Stimulated activated CD4-positive, alpha-beta T cell treated with anti-CD3 and anti-CD28 coated beads, Interleukin-1b, Interleukin-23, amount 100 ng/mL, for 48 hours (primary cell): ENCODE measurements at regions not wholly inside any gene's neighbourhood (a gene's known extent, or its start where the extent isn't known, plus 50 kb on each side); places are given as distances from the start of the nearest gene placed in this dataset.
"Not testable (repeated sequence)": the region's sequence is repeated elsewhere in the genome, so short reads cannot be mapped to it uniquely, and the experiment has no call there.

Source experiments
- DNase-seq: peaks from one replicate; pipeline ENCODE4 v3.0.0-alpha.2; 2020

DNA sequence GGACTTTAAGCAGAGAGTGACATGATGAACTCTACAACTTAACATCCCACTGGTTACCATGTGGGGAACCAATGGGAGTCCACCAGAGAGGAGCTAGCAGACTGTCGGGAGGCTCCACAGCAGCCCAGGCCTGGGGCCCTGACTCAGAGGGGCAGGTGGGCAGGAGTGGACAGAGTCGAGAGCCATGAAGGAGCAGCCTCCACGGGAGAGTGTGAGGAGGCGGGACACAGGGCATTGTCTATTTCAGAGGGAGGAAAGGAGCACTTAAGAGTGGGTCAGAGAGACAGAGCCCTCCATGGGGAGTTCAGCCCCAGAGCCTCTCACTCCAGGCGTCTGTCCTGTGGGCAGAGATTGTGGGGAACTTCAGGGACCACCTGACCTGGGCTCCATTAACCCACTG lies 118.7 kb downstream of the CYP26B1 start:
- DNase-seq = no peak

DNA sequence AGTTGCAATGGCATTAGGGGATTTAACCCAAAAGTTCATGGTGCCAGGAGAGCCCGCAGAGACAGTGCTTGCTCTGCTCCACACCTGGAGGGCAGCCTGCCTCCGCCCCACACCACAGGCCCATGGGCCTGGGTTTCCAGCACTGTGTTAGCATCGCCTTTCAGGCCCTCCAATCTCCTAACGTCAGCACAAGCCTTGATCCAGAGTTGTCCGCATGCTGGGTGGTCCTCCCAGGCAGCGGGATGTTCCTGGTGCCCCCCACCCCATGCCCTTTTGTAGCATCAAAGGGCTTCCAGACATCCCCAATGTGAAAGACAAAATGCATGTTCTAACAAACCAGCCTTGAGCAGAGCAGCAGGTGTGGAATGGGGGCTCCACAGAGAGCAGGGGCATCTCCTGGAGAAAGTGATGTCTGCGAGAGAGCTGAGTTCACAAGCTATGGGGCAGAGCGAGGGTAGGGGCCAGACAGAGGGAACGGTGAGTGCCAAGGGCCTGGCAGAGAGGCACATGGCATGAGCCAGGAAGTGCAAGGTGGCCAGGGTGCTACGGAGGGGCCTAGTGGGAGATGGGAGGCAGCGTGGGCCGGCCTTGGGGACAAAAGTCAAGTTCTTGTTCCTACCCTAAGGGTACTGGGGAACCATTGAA lies 119.2 kb downstream of the CYP26B1 start:
- no peak for DNase-seq

DNA sequence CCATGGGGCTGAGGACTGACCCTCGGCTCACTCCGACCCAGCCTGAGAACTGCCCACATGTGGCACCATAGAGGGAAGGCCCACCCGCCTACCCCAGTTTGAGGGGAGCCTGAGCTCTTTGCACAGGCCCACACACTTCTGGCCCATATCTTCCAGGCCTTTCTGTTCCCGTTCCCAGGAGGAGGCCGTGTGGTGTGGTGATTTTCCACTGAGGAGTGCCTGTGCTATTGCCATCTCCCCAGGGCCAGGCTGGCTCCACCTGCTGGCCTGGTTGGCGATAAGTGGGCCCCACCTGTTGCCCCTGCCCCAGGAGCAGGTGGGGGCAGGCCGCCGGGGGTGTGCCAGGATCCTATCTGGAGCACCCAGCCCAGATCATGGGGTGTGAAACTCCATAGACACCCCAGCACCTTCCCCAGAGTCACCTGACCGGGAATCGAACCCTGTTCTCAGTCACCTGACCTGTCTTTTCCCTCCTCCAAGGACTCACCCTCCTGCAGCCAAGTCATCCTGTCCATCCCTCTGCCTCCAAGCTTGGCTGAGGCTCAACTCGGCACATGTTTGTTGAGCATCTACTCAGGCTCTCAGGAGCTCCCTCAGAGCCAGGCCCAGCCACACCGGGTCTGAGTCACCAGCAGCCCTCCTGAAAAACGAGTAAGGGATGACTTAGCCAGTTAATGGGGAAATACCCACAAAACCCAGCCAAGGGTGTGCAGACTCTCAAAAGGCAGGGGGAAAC lies 120.1 kb downstream of the CYP26B1 start:
- DNase-seq = no peak

DNA sequence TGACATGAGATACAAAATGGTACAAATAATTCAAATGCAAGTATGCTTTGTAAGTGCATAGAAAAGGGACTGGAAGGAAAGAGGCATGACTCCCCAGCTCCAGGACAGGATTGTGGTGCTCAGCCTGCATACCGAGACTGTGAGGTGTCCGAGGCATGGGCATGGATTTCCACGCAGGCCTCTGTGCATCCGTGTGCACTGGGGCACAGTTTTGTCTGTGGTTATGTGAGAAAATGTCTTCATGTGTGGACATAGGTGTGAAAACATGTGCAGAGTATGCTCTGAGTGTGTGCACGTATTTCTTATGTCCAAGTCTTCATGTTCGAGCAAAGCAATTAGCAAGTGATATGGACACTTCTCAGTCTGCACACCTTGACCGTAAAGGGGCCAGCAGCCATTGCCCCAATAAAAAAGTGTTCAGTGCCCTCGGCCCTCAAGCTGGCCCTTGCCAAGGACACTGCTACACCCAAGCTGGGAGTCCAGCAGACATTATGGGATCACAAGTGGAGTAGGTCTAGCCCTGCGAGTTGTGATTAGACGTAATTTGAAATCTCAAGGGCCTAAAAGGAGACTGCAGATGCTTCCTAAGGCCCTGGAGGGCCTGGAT lies 120.7 kb downstream of the CYP26B1 start:
- DNase-seq = no peak

GRCh38 chr2:72024451-72025175 lies 123.0 kb downstream of the CYP26B1 start:
- no peak for DNase-seq

GRCh38 chr2:72023678-72024390 lies 123.8 kb downstream of the CYP26B1 start:
- no peak for DNase-seq

DNA sequence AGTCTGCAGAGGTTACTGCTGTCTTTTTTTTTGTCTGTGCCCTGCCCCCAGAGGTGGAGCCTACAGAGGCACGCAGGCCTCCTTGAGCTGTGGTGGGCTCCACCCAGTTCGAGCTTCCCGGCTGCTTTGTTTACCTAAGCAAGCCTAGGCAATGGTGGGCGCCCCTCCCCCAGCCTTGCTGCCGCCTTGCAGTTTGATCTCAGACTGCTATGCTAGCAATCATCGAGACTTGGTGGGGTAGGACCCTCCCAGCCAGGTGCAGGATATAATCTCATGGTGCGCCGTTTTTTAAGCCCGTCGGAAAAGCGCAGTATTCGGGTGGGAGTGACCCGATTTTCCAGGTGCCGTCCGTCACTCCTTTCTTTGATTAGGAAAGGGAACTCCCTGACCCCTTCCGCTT lies 126.3 kb downstream of the CYP26B1 start:
- not testable (repeated sequence) for DNase-seq

DNA sequence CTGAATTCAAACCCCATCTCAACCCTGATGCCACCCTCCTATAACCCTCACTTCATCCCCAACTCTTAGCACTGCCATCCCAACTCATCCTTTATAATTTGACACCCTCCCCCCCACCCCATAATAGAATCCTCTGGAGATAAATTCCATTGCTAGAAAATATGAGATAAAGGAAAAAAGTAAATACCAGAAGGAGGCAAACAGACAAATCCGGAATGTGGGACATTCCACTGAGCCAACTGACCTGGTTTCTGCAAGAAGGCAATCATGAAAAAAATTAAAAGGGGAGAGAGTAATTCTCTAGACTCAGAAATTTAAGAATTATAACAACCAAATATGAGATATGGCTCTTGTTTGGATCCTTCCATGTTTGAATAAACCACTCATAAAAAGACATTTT lies 132.4 kb downstream of the CYP26B1 start:
- no peak for DNase-seq

DNA sequence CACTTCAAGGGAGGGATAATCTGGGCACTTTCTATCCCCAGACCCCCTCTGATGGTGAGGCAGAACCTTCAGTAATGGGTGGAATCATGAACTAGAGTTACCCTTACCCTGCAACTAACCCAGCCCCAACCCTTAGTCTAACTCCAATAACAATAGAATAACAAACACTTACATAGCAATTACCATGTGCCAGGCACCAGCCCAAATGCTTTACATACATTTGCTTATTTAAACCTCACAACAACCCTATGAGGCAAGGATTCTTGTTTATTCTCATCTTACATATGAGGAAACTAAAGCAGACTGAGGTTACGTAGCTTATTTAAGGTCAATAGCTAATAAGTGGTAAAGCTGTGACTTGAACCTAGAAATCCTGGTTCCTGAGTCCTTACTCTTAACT lies 132.8 kb downstream of the CYP26B1 start:
- no peak for DNase-seq

GRCh38 chr2:72013726-72014125 lies 133.9 kb downstream of the CYP26B1 start:
- DNase-seq = no peak

GRCh38 chr2:72012886-72013574 lies 134.6 kb downstream of the CYP26B1 start:
- DNase-seq = no peak

GRCh38 chr2:72011791-72012190 lies 135.9 kb downstream of the CYP26B1 start:
- DNase-seq = no peak

- no peak for DNase-seq
Measured at GRCh38 chr2:72011370-72011689, 136.3 kb downstream of the CYP26B1 start.

- no peak for DNase-seq
Measured at GRCh38 chr2:72010647-72011369, 136.9 kb downstream of the CYP26B1 start.

DNA sequence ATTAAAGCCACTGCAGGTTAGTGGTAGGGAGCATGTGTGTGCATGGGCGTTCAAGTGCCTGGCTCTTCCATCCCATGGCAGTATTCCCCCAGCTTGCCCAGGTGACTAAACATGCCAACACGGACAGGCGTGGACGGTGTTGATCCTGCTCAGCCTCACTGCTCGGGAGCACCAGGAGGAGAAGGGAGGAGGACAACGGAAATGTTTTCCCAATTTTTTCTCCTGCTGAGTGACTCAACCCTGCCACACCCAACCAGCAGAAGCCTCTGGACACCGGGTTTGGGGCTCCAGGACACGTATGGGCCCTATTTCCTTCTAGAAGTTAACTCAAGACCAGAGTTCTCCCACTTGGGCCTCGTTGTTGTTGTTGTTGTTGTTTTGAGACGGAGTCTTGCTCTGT lies 139.1 kb downstream of the CYP26B1 start:
- DNase-seq = no peak

DNA sequence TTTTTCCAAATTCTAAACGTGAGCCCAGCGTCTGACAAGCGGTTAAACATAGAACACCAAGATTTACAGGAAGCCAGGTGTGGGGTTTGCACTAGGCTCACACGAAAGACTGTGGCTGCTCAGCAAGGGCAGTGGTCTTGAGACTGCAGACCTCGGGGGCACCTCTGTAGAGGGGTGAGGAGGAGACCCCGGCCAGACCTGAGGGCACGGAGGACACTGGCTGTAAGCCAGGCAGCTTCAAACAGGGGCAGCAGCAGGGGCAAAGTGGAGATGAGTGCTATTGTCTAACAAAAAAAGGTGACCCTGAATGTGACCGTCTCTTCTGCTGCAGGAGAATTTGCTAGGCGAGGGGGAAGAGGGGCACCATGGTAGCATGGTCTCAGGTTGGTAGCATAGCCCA lies 140.3 kb downstream of the CYP26B1 start:
- no peak for DNase-seq

- no peak for DNase-seq
Measured at GRCh38 chr2:72006188-72006736, 141.4 kb downstream of the CYP26B1 start.

DNA sequence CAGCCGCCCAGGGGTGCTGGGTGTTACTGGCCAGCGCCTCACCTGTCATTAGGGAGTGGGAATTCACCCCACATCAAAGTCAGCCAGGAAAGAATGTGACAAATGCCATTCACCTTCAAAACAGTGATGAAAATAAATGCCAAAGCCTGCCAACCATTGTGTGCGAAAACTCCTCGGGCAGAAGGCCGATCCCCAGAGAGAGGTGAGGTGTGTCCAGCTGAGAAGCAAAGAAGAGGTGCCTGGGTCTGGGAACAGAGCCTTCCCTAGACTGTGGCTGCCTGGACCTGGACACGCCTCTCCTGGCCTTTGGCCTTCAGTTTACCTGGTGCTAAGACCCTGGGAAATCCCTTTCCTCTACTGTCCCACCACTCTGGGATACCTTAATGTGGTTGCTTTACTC lies 142.7 kb downstream of the CYP26B1 start:
- no peak for DNase-seq

GRCh38 chr2:72004201-72004915 lies 143.3 kb downstream of the CYP26B1 start:
- DNase-seq = no peak

- no peak for DNase-seq
Measured at GRCh38 chr2:72003796-72004195, 143.9 kb downstream of the CYP26B1 start.

DNA sequence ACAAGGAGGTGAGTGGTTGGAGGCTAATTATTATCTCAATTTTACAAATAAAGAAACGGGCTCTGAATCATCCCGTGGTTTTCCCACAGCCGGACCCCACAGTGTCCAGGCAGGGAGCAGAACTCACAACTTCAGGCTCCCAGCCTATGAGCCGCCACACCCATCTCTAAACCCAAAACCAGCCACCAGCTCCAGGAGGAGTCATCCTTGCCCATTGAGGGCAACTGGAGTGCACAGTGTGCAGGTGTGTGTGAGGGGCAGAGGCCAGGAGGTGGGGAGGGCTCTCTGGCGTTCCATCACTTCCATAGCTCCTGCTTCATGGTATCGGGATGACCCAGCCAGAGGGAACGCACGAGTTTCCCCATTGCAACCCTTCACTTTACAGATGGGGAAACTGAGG lies 144.5 kb downstream of the CYP26B1 start:
- DNase-seq = no peak
